GM12878 (cell line): ENCODE measurements at regions not wholly inside any gene's neighbourhood (a gene's known extent, or its start where the extent isn't known, plus 50 kb on each side); places are given as distances from the start of the nearest gene placed in this dataset.

ENCODE experiments used
- ATAC-seq: fragments of 200-7000 bp; cut with Tn5 transposase; 3 replicates; pipeline ENCODE4 v1.9.1; 2020; ENCODE audit warnings: mild to moderate bottlenecking, moderate library complexity
- BruUV-seq: library from RNA; stranded (reverse); fragments of 400-500 nt; replicated peaks from 2 replicates; lab custom pipeline; 2021; lab: Mats Ljungman, UMichigan
- CTCF ChIA-PET: fragments of 300-600 bp; sonication (Branson Sonifier 250); formaldehyde crosslinking; extraction: SDS; loops from one replicate; lab custom pipeline; 2021; ENCODE audit warnings: inconsistent platforms; lab: Yijun Ruan, JAX
- POLR2A ChIA-PET: fragments of 350-600 bp; formaldehyde crosslinking; extraction: SDS; loops from one replicate; lab custom pipeline; 2021; ENCODE audit warnings: inconsistent platforms; lab: Charles Lee
- RAD21 ChIA-PET: fragments of 300-600 bp; sonication (Branson Sonifier 250); formaldehyde crosslinking; loops from one replicate; lab custom pipeline; 2023; ENCODE audit warnings: antibody characterized with exemption; ENCODE audit not compliant: unreplicated experiment; lab: Charles Lee
- SMC1A ChIA-PET: fragments of 300-600 bp; sonication (Branson Sonifier 250); formaldehyde crosslinking; loops from one replicate; lab custom pipeline; 2023; ENCODE audit not compliant: unreplicated experiment, uncharacterized antibody; lab: Charles Lee
- DNase-seq: peaks from one replicate; pipeline ENCODE4 v3.0.0-alpha.2; 2011; ENCODE audit warnings: low read depth, low spot score
- FAIRE-seq: peaks from 3 replicates; lab custom pipeline; 2011; peaks lifted over from hg19 to GRCh38; lab: Jason Lieb, UNC
- H2AFZ ChIP-seq: 2 replicates; pipeline ENCODE4 v1.6.0; 2011; ENCODE audit warnings: low read depth, low read length, control low read depth; ENCODE audit not compliant: control insufficient read depth
- H3K27ac ChIP-seq: 2 replicates; pipeline ENCODE4 v1.5.1; 2011; ENCODE audit warnings: control low read depth; ENCODE audit not compliant: control insufficient read depth, insufficient read depth
- H3K27me3 ChIP-seq, 2 experiments: replicated peaks in 1 of 2; 2 replicates each; pipeline versions ENCODE4 v1.6.0 to v1.6.1; 2011; ENCODE audit warnings: low read length in 1 of 2; ENCODE audit not compliant: control insufficient read depth in 2 of 2, insufficient read depth in 2 of 2
- H3K36me3 ChIP-seq, 2 experiments: 2 replicates each; pipeline ENCODE4 v1.5.1; 2011; ENCODE audit warnings: low read length in 1 of 2; ENCODE audit not compliant: control insufficient read depth in 2 of 2, insufficient read depth in 2 of 2
- H3K4me1 ChIP-seq: 2 replicates; pipeline ENCODE4 v1.6.1; 2011; ENCODE audit warnings: mild to moderate bottlenecking, low read length, moderate library complexity, mixed read lengths; ENCODE audit not compliant: control insufficient read depth, insufficient read depth
- H3K4me2 ChIP-seq: 2 replicates; pipeline ENCODE4 v1.6.0; 2011; ENCODE audit warnings: control low read depth; ENCODE audit not compliant: control insufficient read depth, insufficient read depth
- H3K4me3 ChIP-seq: fragments of 200-600 bp; sonication (generic); 2 replicates; pipeline ENCODE4 v1.5.1; 2016
- H3K79me2 ChIP-seq: 2 replicates; pipeline ENCODE4 v1.6.0; 2011; ENCODE audit warnings: low read length; ENCODE audit not compliant: control insufficient read depth, insufficient read depth
- H3K9ac ChIP-seq: 2 replicates; pipeline ENCODE4 v1.8.0; 2011; ENCODE audit warnings: low read length, control low read depth, mixed read lengths; ENCODE audit not compliant: control insufficient read depth, insufficient read depth
- H3K9me3 ChIP-seq: replicated peaks from 3 replicates; pipeline ENCODE4 v1.5.1; 2011; ENCODE audit warnings: mild to moderate bottlenecking, low read length; ENCODE audit not compliant: control insufficient read depth, insufficient read depth
- H4K20me1 ChIP-seq: 2 replicates; pipeline ENCODE4 v1.6.0; 2011; ENCODE audit not compliant: control insufficient read depth, insufficient read depth
- NFIC ChIP-seq: IDR thresholded peaks from 2 replicates; pipeline ENCODE4 v1.6.1; 2012; ENCODE audit warnings: low read depth, mild to moderate bottlenecking, inconsistent platforms, low read length, moderate library complexity
- ZNF687 ChIP-seq: fragments of 450-650 bp; IDR thresholded peaks from 2 replicates; pipeline ENCODE4 v1.6.1; 2017; ENCODE audit warnings: mild to moderate bottlenecking, moderate library complexity
- WGBS: methylation state at CpG from one replicate; pipeline ENCODE4 v1.1.6; 2016; ENCODE audit warnings: low lambda C conversion rate; ENCODE audit not compliant: insufficient replicate concordance, insufficient coverage; ENCODE audit errors: missing lambda C conversion rate; 5-methylcytosine and 5-hydroxymethylcytosine counted together
- in situ Hi-C: fragments of 300-500 bp; cut with MboI; formaldehyde crosslinking; loops from 9 replicates; pipeline ENCODE4 v1.14.3; 2018; ENCODE audit warnings: mixed read lengths
- intact Hi-C: fragments of 100-400 bp; cut with micrococcal nuclease; formaldehyde crosslinking; loops from one replicate; pipeline ENCODE4 v1.14.2; 2022; ENCODE audit not compliant: unreplicated experiment

- no peak for FAIRE-seq
- no peak overlapping the region for H3K27ac ChIP-seq
Observed at GRCh38 chr7:80312139-80312661, 177.6 kb downstream of the GNAI1 start.

More at GRCh38 chr7:80312139-80312661, 177.6 kb downstream of the GNAI1 start:
- in situ Hi-C loops (no loop called here), intact Hi-C loops (no loop called here)
- SMC1A ChIA-PET, result no interaction called here
- 7% methylated on average over 5 of the region's 5 CpGs for WGBS
- CTCF ChIA-PET, result no interaction called here
- no peaks in the 10 kb centered on the region for H3K79me2 ChIP-seq
- H3K9me3 ChIP-seq, result no peaks in the 10 kb centered on the region
- no peak for TF ChIP-seq ZNF687
- TF ChIP-seq NFIC, result no peak
- no peaks in the 10 kb centered on the region for H3K4me1 ChIP-seq
- DNase-seq (no peak), ATAC-seq (no peak)
- H3K27me3 ChIP-seq, result no peaks in the 10 kb centered on the region
- no peaks in the 10 kb centered on the region for H4K20me1 ChIP-seq
- no peak overlapping the region for H3K4me3 ChIP-seq
- RAD21 ChIA-PET, result no interaction called here
- H3K36me3 ChIP-seq, result no peaks in the 10 kb centered on the region
- no peak overlapping the region for H2AFZ ChIP-seq
- POLR2A ChIA-PET, result no interaction called here
- BruUV-seq, result no TSS peak
- no peak overlapping the region for H3K4me2 ChIP-seq
- H3K9ac ChIP-seq, result no peak overlapping the region
